RWPE2 (cell line): ENCODE measurements at regions not wholly inside any gene's neighbourhood (a gene's known extent, or its start where the extent isn't known, plus 50 kb on each side); places are given as distances from the start of the nearest gene placed in this dataset.

Source experiments
- ATAC-seq: fragments of 200-7000 bp; cut with Tn5 transposase; 3 replicates; pipeline ENCODE4 v1.9.1; 2021; ENCODE audit warnings: low read depth
- DNase-seq: peaks from one replicate; pipeline ENCODE4 v3.0.0-alpha.2; 2020; ENCODE audit warnings: low spot score
- H3K27ac ChIP-seq: fragments of 450-650 bp; 2 replicates; pipeline ENCODE4 v1.5.1; 2017; ENCODE audit warnings: mild to moderate bottlenecking; ENCODE audit not compliant: poor library complexity, severe bottlenecking
- H3K27me3 ChIP-seq: fragments of 250-450 bp; sonication (Bioruptor Pico); 2 replicates; pipeline ENCODE4 v1.5.1; 2021; ENCODE audit warnings: mild to moderate bottlenecking, moderate library complexity; ENCODE audit not compliant: insufficient read depth, poor library complexity, severe bottlenecking
- H3K36me3 ChIP-seq: fragments of 250-450 bp; sonication (Bioruptor Pico); 2 replicates; pipeline ENCODE4 v1.5.1; 2020; ENCODE audit warnings: low read depth, mild to moderate bottlenecking, moderate library complexity
- H3K4me1 ChIP-seq: fragments of 250-450 bp; sonication (Bioruptor Pico); 2 replicates; pipeline ENCODE4 v1.5.1; 2021; ENCODE audit warnings: mild to moderate bottlenecking, moderate library complexity; ENCODE audit not compliant: insufficient read depth, poor library complexity, severe bottlenecking
- H3K4me3 ChIP-seq: fragments of 250-450 bp; sonication (Bioruptor Pico); 2 replicates; pipeline ENCODE4 v1.5.1; 2021; ENCODE audit warnings: mild to moderate bottlenecking, moderate library complexity; ENCODE audit not compliant: severe bottlenecking
- H3K9me3 ChIP-seq: fragments of 250-450 bp; sonication (Bioruptor Pico); 2 replicates; pipeline ENCODE4 v1.5.1; 2021; ENCODE audit warnings: mild to moderate bottlenecking, moderate library complexity; ENCODE audit not compliant: severe bottlenecking
- CTCF ChIP-seq: fragments of 450-650 bp; IDR thresholded peaks from one replicate; pipeline ENCODE4 v1.5.1; 2017; ENCODE audit warnings: mild to moderate bottlenecking, moderate library complexity; ENCODE audit not compliant: poor library complexity, severe bottlenecking

GRCh38 chrX:16250296-16250695 lies 83.0 kb downstream of the MAGEB17 start:
- H3K36me3 ChIP-seq: no peaks in the 10 kb centered on the region
- TF ChIP-seq CTCF: no peak
- H3K27ac ChIP-seq: no peak overlapping the region
- ATAC-seq (no peak), DNase-seq (no peak)
- H3K4me3 ChIP-seq: no peak overlapping the region
- no peaks in the 10 kb centered on the region for H3K4me1 ChIP-seq
- H3K27me3 ChIP-seq: no peaks in the 10 kb centered on the region
- H3K9me3 ChIP-seq: no peaks in the 10 kb centered on the region

GRCh38 chrX:16251782-16252181 lies 84.5 kb downstream of the MAGEB17 start:
- no peak for ATAC-seq
- H3K4me1 ChIP-seq: no peaks in the 10 kb centered on the region
- H3K27me3 ChIP-seq: no peaks in the 10 kb centered on the region

GRCh38 chrX:16258882-16259281 lies 91.6 kb downstream of the MAGEB17 start:
- ATAC-seq (no peak), DNase-seq (no peak)
- no peak overlapping the region for H3K27ac ChIP-seq
- no peak for TF ChIP-seq CTCF
- no peaks in the 10 kb centered on the region for H3K36me3 ChIP-seq
- no peak overlapping the region for H3K4me3 ChIP-seq
- no peaks in the 10 kb centered on the region for H3K27me3 ChIP-seq
- no peaks in the 10 kb centered on the region for H3K9me3 ChIP-seq
- no peaks in the 10 kb centered on the region for H3K4me1 ChIP-seq

More at GRCh38 chrX:16251782-16252181, 84.5 kb downstream of the MAGEB17 start:
- Histone ChIP-seq H3K4me3 (no peak overlapping the region), H3K27ac (no peak overlapping the region), H3K9me3 (no peaks in the 10 kb centered on the region), H3K36me3 (no peaks in the 10 kb centered on the region)
- no peak for TF ChIP-seq CTCF
- DNase-seq: no peak

- ATAC-seq: no peak
- no peak overlapping the region for H3K27ac ChIP-seq
- no peaks in the 10 kb centered on the region for H3K27me3 ChIP-seq
- no peak overlapping the region for H3K4me3 ChIP-seq
- no peaks in the 10 kb centered on the region for H3K9me3 ChIP-seq
- H3K36me3 ChIP-seq: no peaks in the 10 kb centered on the region
- H3K4me1 ChIP-seq: no peaks in the 10 kb centered on the region
- no peak for DNase-seq
- TF ChIP-seq CTCF: no peak
Observed at GRCh38 chrX:16267431-16267830, 100.2 kb downstream of the MAGEB17 start.

- Histone ChIP-seq H3K4me1 (no peaks in the 10 kb centered on the region), H3K27ac (no peak overlapping the region), H3K27me3 (no peaks in the 10 kb centered on the region), H3K9me3 (no peaks in the 10 kb centered on the region), H3K4me3 (no peak overlapping the region), H3K36me3 (no peaks in the 10 kb centered on the region)
- no peak for TF ChIP-seq CTCF
- no peak for DNase-seq
- no peak for ATAC-seq
Observed at GRCh38 chrX:16268206-16268605, 100.9 kb downstream of the MAGEB17 start.
